Body of pancreas (tissue), 4 donors: ENCODE measurements at regions not wholly inside any gene's neighbourhood (a gene's known extent, or its start where the extent isn't known, plus 50 kb on each side); places are given as distances from the start of the nearest gene placed in this dataset.

Experiments
- ATAC-seq: fragments of 150-250 bp; one replicate; pipeline ENCODE4 v1.9.1; 2016
- DNase-seq, 4 donors: peaks; one replicate each; pipeline ENCODE4 v3.0.0-alpha.2; 2019
- H3K27ac ChIP-seq, 4 donors: fragments of 200-600 bp; sonication (generic); 1 replicate in 3 of 4; 2 replicates in 1 of 4; pipeline versions ENCODE4 v1.5.1 to v1.6.1; 2016 to 2019; ENCODE audit warnings: mild to moderate bottlenecking in 1 of 4, mixed read lengths in 1 of 4, moderate library complexity in 1 of 4
- H3K27me3 ChIP-seq, 2 donors: fragments of 200-600 bp; sonication (generic); one replicate each; pipeline ENCODE4 v1.6.0; 2016; ENCODE audit warnings: mild to moderate bottlenecking in 1 of 2
- H3K36me3 ChIP-seq, 2 donors: fragments of 200-600 bp; sonication (generic); replicated peaks in 1 of 2; 2 replicates each; pipeline ENCODE4 v1.5.1; 2016; ENCODE audit warnings: low read depth in 2 of 2; ENCODE audit not compliant: insufficient read depth in 1 of 2
- H3K4me1 ChIP-seq: fragments of 200-600 bp; sonication (generic); one replicate; pipeline ENCODE4 v1.6.0; 2016
- H3K4me3 ChIP-seq, 2 donors: fragments of 200-600 bp; sonication (generic); 1 replicate in 1 of 2; 2 replicates in 1 of 2; pipeline ENCODE4 v1.5.1; 2016 to 2019
- H3K9me3 ChIP-seq, 3 donors: fragments of 200-600 bp; sonication (generic); 1 replicate in 2 of 3; 2 replicates in 1 of 3; pipeline ENCODE4 v1.5.1; 2016
- POLR2A ChIP-seq, 3 donors: fragments of 450-650 bp; IDR thresholded peaks; one replicate each; pipeline ENCODE4 v1.6.1; 2016; ENCODE audit warnings: antibody characterized with exemption in 3 of 3, mild to moderate bottlenecking in 2 of 3
- WGBS, 2 donors: methylation state at CpG; one replicate each; pipeline ENCODE4 v1.1.5; 2017; 5-methylcytosine and 5-hydroxymethylcytosine counted together
- intact Hi-C: fragments of 100-400 bp; cut with DNase I; formaldehyde crosslinking; loops from one replicate; pipeline ENCODE4 v1.15.1; 2023
- TF ChIP-seq, protein P1 (sequence below), 7 experiments: fragments of 450-650 bp in 4 of 7; fragments of 200-600 bp in 3 of 7; sonication (generic) in 3 of 7; IDR thresholded peaks; one replicate each; pipeline ENCODE4 v1.5.1; 2016 to 2019; ENCODE audit warnings: antibody characterized with exemption in 7 of 7

DNA sequence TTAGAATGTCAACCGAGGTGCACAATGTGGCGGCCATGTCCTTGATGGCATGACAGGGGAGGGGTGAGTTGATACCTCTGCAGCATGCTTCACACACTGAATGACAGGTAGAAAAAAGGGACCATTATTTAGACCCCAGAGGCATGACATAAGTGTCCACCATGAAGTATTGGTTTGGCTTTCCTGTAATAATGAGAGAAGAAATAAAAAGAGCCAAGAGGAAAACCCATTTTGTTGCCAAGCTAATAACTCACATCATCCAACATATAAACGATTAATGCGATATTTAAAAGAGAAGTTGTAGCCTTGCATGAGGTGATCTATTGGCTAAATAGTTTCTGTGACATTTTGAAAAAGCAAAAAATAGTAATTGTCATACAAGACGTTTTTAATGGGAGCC is 343.4 kb downstream of the LRIG3 start:
- intact Hi-C loops: no loop called here
- TF ChIP-seq, protein P1, sequence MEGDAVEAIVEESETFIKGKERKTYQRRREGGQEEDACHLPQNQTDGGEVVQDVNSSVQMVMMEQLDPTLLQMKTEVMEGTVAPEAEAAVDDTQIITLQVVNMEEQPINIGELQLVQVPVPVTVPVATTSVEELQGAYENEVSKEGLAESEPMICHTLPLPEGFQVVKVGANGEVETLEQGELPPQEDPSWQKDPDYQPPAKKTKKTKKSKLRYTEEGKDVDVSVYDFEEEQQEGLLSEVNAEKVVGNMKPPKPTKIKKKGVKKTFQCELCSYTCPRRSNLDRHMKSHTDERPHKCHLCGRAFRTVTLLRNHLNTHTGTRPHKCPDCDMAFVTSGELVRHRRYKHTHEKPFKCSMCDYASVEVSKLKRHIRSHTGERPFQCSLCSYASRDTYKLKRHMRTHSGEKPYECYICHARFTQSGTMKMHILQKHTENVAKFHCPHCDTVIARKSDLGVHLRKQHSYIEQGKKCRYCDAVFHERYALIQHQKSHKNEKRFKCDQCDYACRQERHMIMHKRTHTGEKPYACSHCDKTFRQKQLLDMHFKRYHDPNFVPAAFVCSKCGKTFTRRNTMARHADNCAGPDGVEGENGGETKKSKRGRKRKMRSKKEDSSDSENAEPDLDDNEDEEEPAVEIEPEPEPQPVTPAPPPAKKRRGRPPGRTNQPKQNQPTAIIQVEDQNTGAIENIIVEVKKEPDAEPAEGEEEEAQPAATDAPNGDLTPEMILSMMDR (IDR thresholded peaks at IDR 0.05): no peak
- TF ChIP-seq POLR2A (IDR thresholded peaks at IDR 0.05): no peak
- no peaks in the 10 kb centered on the region for H3K9me3 ChIP-seq
- DNase-seq (no peak), ATAC-seq (no peak)
- no peaks in the 10 kb centered on the region for H3K36me3 ChIP-seq
- no peak overlapping the region for H3K4me3 ChIP-seq
- H3K4me1 ChIP-seq: no peaks in the 10 kb centered on the region
- no peaks in the 10 kb centered on the region for H3K27me3 ChIP-seq
- WGBS, 2 donors: 72 to 78% methylated on average over 5 of the region's 5 CpGs
- no peak overlapping the region for H3K27ac ChIP-seq

GRCh38 chr12:58580095-58580494 is 340.2 kb downstream of the LRIG3 start:
- no peaks in the 10 kb centered on the region for H3K27me3 ChIP-seq
- intact Hi-C loops: no loop called here
- H3K36me3 ChIP-seq: no peaks in the 10 kb centered on the region
- H3K4me3 ChIP-seq: no peak overlapping the region
- WGBS, 2 donors: 95 to 98% methylated on average over 3 of the region's 3 CpGs
- no peaks in the 10 kb centered on the region for H3K9me3 ChIP-seq
- ATAC-seq: no peak
- no peak for DNase-seq
- no peaks in the 10 kb centered on the region for H3K4me1 ChIP-seq
- no peak overlapping the region for H3K27ac ChIP-seq
- TF ChIP-seq POLR2A (IDR thresholded peaks at IDR 0.05): no peak
- TF ChIP-seq, protein P1 (IDR thresholded peaks at IDR 0.05): no peak

- 44 to 52% methylated on average over 2 of the region's 2 CpGs for WGBS, 2 donors
- H3K4me3 ChIP-seq: no peak overlapping the region
- DNase-seq (peak in 1 of 4 donors; percentile 16), ATAC-seq (no peak)
- intact Hi-C loops: no loop called here
- H3K9me3 ChIP-seq: no peaks in the 10 kb centered on the region
- H3K36me3 ChIP-seq: no peaks in the 10 kb centered on the region
- TF ChIP-seq POLR2A (IDR thresholded peaks at IDR 0.05): no peak
- TF ChIP-seq, protein P1 (IDR thresholded peaks at IDR 0.05): no peak
- no peak overlapping the region for H3K27ac ChIP-seq
- no peaks in the 10 kb centered on the region for H3K27me3 ChIP-seq
- no peaks in the 10 kb centered on the region for H3K4me1 ChIP-seq
These were observed 336.8 kb downstream of the LRIG3 start for GRCh38 chr12:58583529-58583928.

GRCh38 chr12:58583940-58584339 is 336.4 kb downstream of the LRIG3 start:
- WGBS, 2 donors: 68 to 71% methylated on average over 1 of the region's 1 CpG
- no peaks in the 10 kb centered on the region for H3K4me1 ChIP-seq
- H3K9me3 ChIP-seq: no peaks in the 10 kb centered on the region
- no peaks in the 10 kb centered on the region for H3K27me3 ChIP-seq
- DNase-seq: no peak
- ATAC-seq: no peak
- no peaks in the 10 kb centered on the region for H3K36me3 ChIP-seq
- no peak overlapping the region for H3K4me3 ChIP-seq
- no peak overlapping the region for H3K27ac ChIP-seq
- TF ChIP-seq, protein P1 (IDR thresholded peaks at IDR 0.05): no peak
- TF ChIP-seq POLR2A (IDR thresholded peaks at IDR 0.05): no peak
- intact Hi-C loops: no loop called here

- Histone ChIP-seq H3K4me3 (no peak overlapping the region), H3K36me3 (no peaks in the 10 kb centered on the region), H3K27me3 (no peaks in the 10 kb centered on the region), H3K4me1 (no peaks in the 10 kb centered on the region), H3K27ac (no peak overlapping the region), H3K9me3 (no peaks in the 10 kb centered on the region)
- intact Hi-C loops: no loop called here
- ATAC-seq: no peak
- 79 to 83% methylated on average over 2 of the region's 2 CpGs for WGBS, 2 donors
- DNase-seq: no peak
- TF ChIP-seq, protein P1 (IDR thresholded peaks at IDR 0.05): no peak
- TF ChIP-seq POLR2A (IDR thresholded peaks at IDR 0.05): no peak
These were observed 335.4 kb downstream of the LRIG3 start for GRCh38 chr12:58584880-58585279.
